ENCODE measurements at regions not wholly inside any gene's neighbourhood (a gene's known extent, or its start where the extent isn't known, plus 50 kb on each side); places are given as distances from the start of the nearest gene placed in this dataset.
"Not testable (repeated sequence)": the region's sequence is repeated elsewhere in the genome, so short reads cannot be mapped to it uniquely, and the experiment has no call there.

- DNase-seq: no peak
Observed at GRCh38 chr5:72760259-72760658, 56.2 kb upstream of the TNPO1 start.

GRCh38 chr5:72752909-72753308, 63.6 kb upstream of the TNPO1 start:
- DNase-seq: no peak

GRCh38 chr5:72749362-72749997, 67.0 kb upstream of the TNPO1 start:
- no peak for DNase-seq

- DNase-seq: no peak
Observed at GRCh38 chr5:72747826-72748225, 68.6 kb upstream of the TNPO1 start.

- DNase-seq: no peak
Observed at GRCh38 chr5:72746736-72747135, 69.7 kb upstream of the TNPO1 start.

GRCh38 chr5:72744136-72744535, 72.3 kb upstream of the TNPO1 start:
- DNase-seq: no peak

GRCh38 chr5:72741805-72742204, 74.7 kb upstream of the TNPO1 start:
- no peak for DNase-seq

GRCh38 chr5:72733810-72734209, 82.7 kb upstream of the TNPO1 start:
- no peak for DNase-seq

GRCh38 chr5:72723581-72723980, 92.9 kb upstream of the TNPO1 start:
- DNase-seq: no peak

GRCh38 chr5:72722792-72723452, 93.5 kb upstream of the TNPO1 start:
- DNase-seq: no peak

GRCh38 chr5:72721844-72722243, 94.6 kb upstream of the TNPO1 start:
- DNase-seq: no peak

- DNase-seq: no peak
Observed at GRCh38 chr5:72720205-72720604, 96.3 kb upstream of the TNPO1 start.

- DNase-seq: no peak
Observed at GRCh38 chr5:72711351-72711750, 105.1 kb upstream of the TNPO1 start.

GRCh38 chr5:72709341-72709740, 107.1 kb upstream of the TNPO1 start:
- no peak for DNase-seq

- DNase-seq: no peak
Observed at GRCh38 chr5:72705178-72705577, 111.3 kb upstream of the TNPO1 start.

- DNase-seq: no peak
Observed at GRCh38 chr5:72703876-72704275, 112.6 kb upstream of the TNPO1 start.

GRCh38 chr5:72702881-72703434, 113.5 kb upstream of the TNPO1 start:
- no peak for DNase-seq

GRCh38 chr5:72702105-72702504, 114.4 kb upstream of the TNPO1 start:
- DNase-seq: not testable (repeated sequence)

GRCh38 chr5:72698481-72698880, 118.0 kb upstream of the TNPO1 start:
- DNase-seq: no peak

GRCh38 chr5:72697622-72698021, 118.8 kb upstream of the TNPO1 start:
- no peak for DNase-seq

GRCh38 chr5:72695659-72696058, 120.8 kb upstream of the TNPO1 start:
- no peak for DNase-seq

- no peak for DNase-seq
Observed at GRCh38 chr5:72694856-72695255, 121.6 kb upstream of the TNPO1 start.

GRCh38 chr5:72693546-72694205, 122.8 kb upstream of the TNPO1 start:
- no peak for DNase-seq
